Hindlimb muscle (tissue), 1 donor: ENCODE measurements at regions not wholly inside any gene's neighbourhood (a gene's known extent, or its start where the extent isn't known, plus 50 kb on each side); places are given as distances from the start of the nearest gene placed in this dataset.
"Not testable (repeated sequence)": the region's sequence is repeated elsewhere in the genome, so short reads cannot be mapped to it uniquely, and the experiment has no call there.

Experiments
- DNase-seq: peaks from one replicate; pipeline ENCODE4 v3.0.0-alpha.2; 2013

- no peak for DNase-seq
Measured at GRCh38 chr14:86954623-86955022, 1038.4 kb downstream of the GALC start.

GRCh38 chr14:86946446-86946845 is 1046.5 kb downstream of the GALC start:
- no peak for DNase-seq

- DNase-seq, result no peak
Measured at GRCh38 chr14:86944434-86944833, 1048.5 kb downstream of the GALC start.

- no peak for DNase-seq
Measured at GRCh38 chr14:86943391-86944365, 1049.3 kb downstream of the GALC start.

GRCh38 chr14:86942936-86943335 is 1050.0 kb downstream of the GALC start:
- DNase-seq, result no peak

GRCh38 chr14:86940106-86940505 is 1052.9 kb downstream of the GALC start:
- no peak for DNase-seq

DNA sequence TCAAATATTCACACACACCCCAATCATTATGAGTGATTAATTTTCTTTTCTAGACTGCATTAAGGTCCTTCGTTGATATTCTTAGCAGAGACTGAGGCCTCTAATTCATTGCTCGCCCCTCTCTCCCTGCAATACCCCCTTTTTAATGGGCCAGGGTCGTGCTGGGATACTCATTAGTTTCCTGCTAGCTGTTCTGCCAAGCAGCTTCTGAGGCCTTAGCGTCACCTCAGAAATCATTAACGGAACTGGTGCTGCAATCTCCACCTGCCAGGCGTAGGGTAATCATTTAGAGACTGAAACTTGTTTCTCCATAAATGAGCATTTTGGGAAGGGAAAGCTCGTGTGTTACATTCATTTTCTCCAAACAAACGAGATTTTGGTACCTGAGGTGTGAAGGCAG is 1054.7 kb downstream of the GALC start:
- DNase-seq, result no peak

- no peak for DNase-seq
Measured at GRCh38 chr14:86936556-86936955, 1056.4 kb downstream of the GALC start.

- no peak for DNase-seq
Measured at GRCh38 chr14:86935241-86935885, 1057.6 kb downstream of the GALC start.

- no peak for DNase-seq
Measured at GRCh38 chr14:86933958-86934595, 1058.9 kb downstream of the GALC start.

DNA sequence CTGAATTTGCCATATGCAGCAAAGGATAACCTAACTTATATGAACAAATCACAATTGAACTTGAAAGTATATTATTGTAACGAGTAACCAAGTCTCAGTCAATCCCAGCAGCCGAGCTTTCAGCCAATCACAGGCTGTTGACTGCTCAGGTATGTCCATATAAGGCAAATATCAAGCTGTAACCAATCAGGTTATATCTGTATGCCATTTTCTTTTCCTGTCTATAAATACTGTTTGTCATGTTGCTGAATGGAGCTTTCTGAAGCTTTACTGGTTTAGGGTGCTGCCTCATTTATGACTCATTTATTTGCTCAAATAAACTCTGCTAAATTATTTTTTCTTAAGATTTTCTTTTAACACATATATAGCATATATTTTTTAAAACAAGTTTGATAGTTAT is 1059.5 kb downstream of the GALC start:
- DNase-seq, result no peak

GRCh38 chr14:86915406-86915805 is 1077.6 kb downstream of the GALC start:
- DNase-seq, result no peak

- no peak for DNase-seq
Measured at GRCh38 chr14:86912709-86913108, 1080.3 kb downstream of the GALC start.

- DNase-seq, result no peak
Measured at GRCh38 chr14:86911486-86911885, 1081.5 kb downstream of the GALC start.

- not testable (repeated sequence) for DNase-seq
Measured at GRCh38 chr14:86905386-86905926, 1087.5 kb downstream of the GALC start.

DNA sequence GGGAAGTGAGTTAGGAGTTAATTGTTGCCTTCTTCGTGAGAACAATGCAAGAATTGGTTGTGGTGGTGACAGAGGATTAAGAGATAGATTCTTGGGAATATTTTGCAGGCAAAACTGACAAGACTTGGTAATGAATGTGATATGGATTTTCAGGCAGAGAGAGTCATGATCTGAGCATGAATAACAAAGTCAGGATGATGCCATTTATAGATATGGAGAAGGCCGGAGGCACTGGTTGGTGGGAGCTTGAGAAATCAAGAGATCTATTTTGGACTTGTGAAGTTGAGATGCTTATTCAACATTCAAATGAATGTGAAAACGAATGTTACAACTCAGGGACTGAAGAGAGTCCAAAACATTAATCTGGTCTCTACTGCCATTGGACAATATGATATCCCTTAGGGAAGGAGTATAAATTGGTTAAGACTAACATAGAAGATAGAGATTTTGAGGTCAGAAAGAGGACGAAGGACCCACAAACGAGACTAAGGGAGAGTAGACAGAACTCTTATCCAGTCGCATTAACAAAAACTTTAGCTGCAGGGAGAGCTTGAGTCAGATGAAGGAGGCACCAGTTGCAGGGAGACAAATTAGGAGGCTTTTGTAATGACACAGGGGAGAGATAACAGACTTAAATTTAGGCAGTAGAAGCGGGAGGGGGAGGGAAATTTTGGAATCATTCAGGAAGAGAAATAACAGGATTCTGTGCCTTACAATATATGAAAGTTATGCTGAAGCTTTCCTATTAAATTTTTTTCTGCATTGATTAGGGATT is 1090.6 kb downstream of the GALC start:
- DNase-seq, result no peak

DNA sequence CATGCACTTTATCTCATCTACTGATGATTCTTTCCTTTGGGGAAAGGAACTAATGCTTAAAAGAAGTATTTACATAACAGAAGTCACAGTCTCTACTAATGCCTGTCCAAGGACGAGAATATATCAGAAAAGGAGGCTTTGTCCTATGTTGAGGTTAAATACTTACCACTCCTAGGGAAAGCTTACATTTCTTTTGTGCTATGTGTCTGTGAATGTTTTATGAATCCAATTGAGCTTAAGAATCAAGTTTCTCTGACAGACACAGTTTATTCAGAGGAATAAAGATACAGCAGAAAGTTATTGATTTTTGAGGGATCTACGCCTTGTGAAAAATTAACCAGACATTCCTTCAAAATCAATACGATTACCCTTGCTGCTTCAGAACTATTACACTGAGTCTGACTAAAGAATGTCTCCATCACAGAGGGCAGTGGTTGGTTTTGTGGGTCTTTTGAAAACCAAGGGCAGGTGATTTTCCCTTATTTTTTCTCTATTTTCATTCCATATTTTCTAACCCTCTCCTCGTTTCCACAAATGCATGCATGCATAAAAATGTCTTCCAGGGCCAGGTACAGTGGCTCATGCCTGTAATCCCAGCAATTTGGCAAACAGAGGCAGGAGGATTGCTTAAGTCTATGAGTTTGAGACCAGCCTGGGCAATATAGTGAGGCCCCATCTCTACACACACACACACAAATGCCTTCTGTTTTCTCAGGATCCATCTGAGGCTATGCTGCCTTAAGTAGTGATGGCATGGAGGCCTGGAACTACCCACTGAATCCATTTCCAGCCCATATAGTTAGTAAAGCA is 1095.1 kb downstream of the GALC start:
- DNase-seq, result no peak

GRCh38 chr14:86897224-86897623 is 1095.8 kb downstream of the GALC start:
- DNase-seq, result no peak

DNA sequence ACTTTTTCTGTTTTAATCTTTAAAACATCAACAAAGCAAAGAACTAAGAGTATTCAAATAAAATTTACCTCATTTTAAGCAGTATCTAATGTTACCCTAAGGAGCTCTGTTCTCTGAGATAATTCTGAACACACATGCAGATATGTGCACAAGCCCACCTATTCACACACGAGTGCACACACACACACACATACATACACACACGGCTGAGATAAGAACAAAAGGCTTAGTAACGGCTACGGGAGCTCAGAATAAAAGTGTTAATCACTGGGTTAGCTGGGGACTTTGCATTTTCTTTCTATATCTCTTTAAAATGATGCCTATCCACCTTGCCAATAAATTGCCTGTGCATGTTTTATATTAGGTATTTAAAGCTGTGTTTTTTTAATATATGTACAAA is 1096.3 kb downstream of the GALC start:
- no peak for DNase-seq

DNA sequence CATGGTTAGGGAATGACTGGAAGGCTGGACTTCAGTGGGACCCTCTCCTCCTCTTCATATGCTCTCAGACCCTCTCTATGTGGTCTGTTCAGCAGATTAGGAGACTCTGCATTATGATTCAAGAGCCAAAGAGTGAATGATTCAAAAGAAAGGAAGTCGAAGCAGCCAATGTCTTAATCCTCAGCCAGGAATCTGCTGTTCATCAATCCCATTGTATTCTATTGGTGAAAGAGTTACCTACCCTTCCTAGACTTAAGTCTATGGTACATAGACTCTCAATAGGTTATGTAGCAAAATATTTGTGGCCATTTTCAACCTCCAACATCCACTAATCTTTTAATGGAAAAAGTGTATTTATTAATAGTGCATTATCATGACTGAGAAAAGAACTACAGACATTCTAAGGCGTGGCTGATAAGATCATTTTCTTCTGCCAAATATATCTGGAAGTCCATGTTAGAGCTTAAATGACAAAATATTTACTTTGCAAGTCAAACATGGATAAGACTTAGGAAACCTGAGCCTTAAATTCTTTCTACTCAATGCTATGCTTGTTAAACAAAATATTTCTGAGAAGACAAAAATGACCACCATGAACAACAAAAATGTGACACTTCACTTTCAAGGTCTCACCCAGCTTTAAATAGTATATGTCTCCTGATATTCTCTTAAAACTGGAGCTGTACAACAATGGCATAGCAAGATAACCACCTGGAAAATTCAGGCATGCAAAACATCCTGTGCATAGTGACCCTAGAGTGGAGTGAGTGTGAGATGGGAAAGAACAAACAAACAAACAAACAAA is 1100.6 kb downstream of the GALC start:
- no peak for DNase-seq

GRCh38 chr14:86885280-86885679 is 1107.7 kb downstream of the GALC start:
- DNase-seq, result no peak
